ENCODE measurements at regions not wholly inside any gene's neighbourhood (a gene's known extent, or its start where the extent isn't known, plus 50 kb on each side); places are given as distances from the start of the nearest gene placed in this dataset.

DNA sequence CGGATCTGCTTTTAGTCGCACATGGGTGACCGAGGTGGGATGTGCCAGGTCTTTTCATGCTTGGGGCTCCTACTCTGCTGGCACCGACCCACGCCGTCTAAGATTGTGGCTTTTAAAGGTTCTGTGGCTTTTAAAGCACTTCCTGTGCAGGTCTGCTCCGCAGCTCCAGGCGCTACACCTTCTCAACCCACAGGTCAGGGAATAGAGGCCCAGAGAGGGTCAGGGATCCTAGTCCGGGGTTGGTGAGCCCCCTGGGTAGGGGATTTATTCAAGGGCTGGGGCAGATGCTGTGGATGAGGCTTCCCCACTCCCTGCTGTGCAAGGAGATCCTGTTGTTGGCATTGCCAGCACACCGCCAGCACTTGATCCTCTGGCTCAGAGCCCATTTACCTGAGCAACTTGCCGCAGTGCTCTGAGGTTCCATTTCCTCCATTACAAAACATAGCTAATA, 212.8 kb upstream of the RAB4A start:
- Histone ChIP-seq H3K9ac (ENCODE audit: low read length) (no peak overlapping the region), H3K4me1 (ENCODE audit: control insufficient read depth, insufficient read depth, low read length) (peaks cover 16% of the 10 kb centered on the region), H3K36me3 (ENCODE audit: control insufficient read depth, insufficient read depth, low read length) (no peaks in the 10 kb centered on the region)

GRCh38 chr1:229058729-229059128, 212.2 kb upstream of the RAB4A start:
- Histone ChIP-seq H3K27ac (ENCODE audit: low read depth, low read length) (no peak overlapping the region), H3K36me3 (ENCODE audit: control insufficient read depth, insufficient read depth, low read length) (no peaks in the 10 kb centered on the region)

More for the DNA sequence above, 212.8 kb upstream of the RAB4A start:
- Histone ChIP-seq H3K27ac (ENCODE audit: low read depth, low read length) (no peak overlapping the region), H3K9me3 (ENCODE audit: control insufficient read depth, insufficient read depth, low read depth, low read length) (no peaks in the 10 kb centered on the region), H3K27me3 (ENCODE audit: control insufficient read depth, insufficient read depth, low read length) (no peaks in the 10 kb centered on the region), H3K4me3 (ENCODE audit: low read depth, low read length) (no peak overlapping the region)

GRCh38 chr1:229059671-229060539, 211.0 kb upstream of the RAB4A start:
- Histone ChIP-seq H3K27me3 (ENCODE audit: control insufficient read depth, insufficient read depth, low read length) (no peaks in the 10 kb centered on the region), H3K27ac (ENCODE audit: low read depth, low read length) (no peak overlapping the region)

More at GRCh38 chr1:229058729-229059128, 212.2 kb upstream of the RAB4A start:
- Histone ChIP-seq H3K9me3 (ENCODE audit: control insufficient read depth, insufficient read depth, low read depth, low read length) (no peaks in the 10 kb centered on the region), H3K4me1 (ENCODE audit: control insufficient read depth, insufficient read depth, low read length) (peaks cover 16% of the 10 kb centered on the region), H3K9ac (ENCODE audit: low read length) (no peak overlapping the region), H3K27me3 (ENCODE audit: control insufficient read depth, insufficient read depth, low read length) (no peaks in the 10 kb centered on the region), H3K4me3 (ENCODE audit: low read depth, low read length) (no peak overlapping the region)

GRCh38 chr1:229062135-229062534, 208.8 kb upstream of the RAB4A start:
- no peaks in the 10 kb centered on the region for H3K9me3 ChIP-seq (ENCODE audit: control insufficient read depth, insufficient read depth, low read depth, low read length)
- H3K9ac ChIP-seq (ENCODE audit: low read length) = no peak overlapping the region
- no peak overlapping the region for H3K4me3 ChIP-seq (ENCODE audit: low read depth, low read length)
- no peaks in the 10 kb centered on the region for H3K36me3 ChIP-seq (ENCODE audit: control insufficient read depth, insufficient read depth, low read length)
- H3K27ac ChIP-seq (ENCODE audit: low read depth, low read length) = no peak overlapping the region
- no peaks in the 10 kb centered on the region for H3K27me3 ChIP-seq (ENCODE audit: control insufficient read depth, insufficient read depth, low read length)
- peaks cover 22% of the 10 kb centered on the region for H3K4me1 ChIP-seq (ENCODE audit: control insufficient read depth, insufficient read depth, low read length)

More at GRCh38 chr1:229059671-229060539, 211.0 kb upstream of the RAB4A start:
- Histone ChIP-seq H3K4me3 (ENCODE audit: low read depth, low read length) (no peak overlapping the region), H3K9me3 (ENCODE audit: control insufficient read depth, insufficient read depth, low read depth, low read length) (no peaks in the 10 kb centered on the region), H3K4me1 (ENCODE audit: control insufficient read depth, insufficient read depth, low read length) (peaks cover 22% of the 10 kb centered on the region), H3K36me3 (ENCODE audit: control insufficient read depth, insufficient read depth, low read length) (no peaks in the 10 kb centered on the region), H3K9ac (ENCODE audit: low read length) (no peak overlapping the region)

GRCh38 chr1:229063154-229063773, 207.6 kb upstream of the RAB4A start:
- no peak overlapping the region for H3K9ac ChIP-seq (ENCODE audit: low read length)
- peaks cover 21% of the 10 kb centered on the region for H3K4me1 ChIP-seq (ENCODE audit: control insufficient read depth, insufficient read depth, low read length)
- no peaks in the 10 kb centered on the region for H3K36me3 ChIP-seq (ENCODE audit: control insufficient read depth, insufficient read depth, low read length)
- no peaks in the 10 kb centered on the region for H3K9me3 ChIP-seq (ENCODE audit: control insufficient read depth, insufficient read depth, low read depth, low read length)
- H3K27me3 ChIP-seq (ENCODE audit: control insufficient read depth, insufficient read depth, low read length) = no peaks in the 10 kb centered on the region
- H3K27ac ChIP-seq (ENCODE audit: low read depth, low read length) = no peak overlapping the region
- H3K4me3 ChIP-seq (ENCODE audit: low read depth, low read length) = no peak overlapping the region

GRCh38 chr1:229064320-229065168, 206.4 kb upstream of the RAB4A start:
- Histone ChIP-seq H3K36me3 (ENCODE audit: control insufficient read depth, insufficient read depth, low read length) (no peaks in the 10 kb centered on the region), H3K9ac (ENCODE audit: low read length) (no peak overlapping the region), H3K4me1 (ENCODE audit: control insufficient read depth, insufficient read depth, low read length) (peaks cover 9% of the 10 kb centered on the region), H3K27me3 (ENCODE audit: control insufficient read depth, insufficient read depth, low read length) (no peaks in the 10 kb centered on the region), H3K27ac (ENCODE audit: low read depth, low read length) (no peak overlapping the region), H3K9me3 (ENCODE audit: control insufficient read depth, insufficient read depth, low read depth, low read length) (no peaks in the 10 kb centered on the region), H3K4me3 (ENCODE audit: low read depth, low read length) (no peak overlapping the region)

GRCh38 chr1:229065613-229066012, 205.3 kb upstream of the RAB4A start:
- Histone ChIP-seq H3K36me3 (ENCODE audit: control insufficient read depth, insufficient read depth, low read length) (no peaks in the 10 kb centered on the region), H3K27ac (ENCODE audit: low read depth, low read length) (no peak overlapping the region), H3K27me3 (ENCODE audit: control insufficient read depth, insufficient read depth, low read length) (no peaks in the 10 kb centered on the region), H3K4me1 (ENCODE audit: control insufficient read depth, insufficient read depth, low read length) (peaks cover 6% of the 10 kb centered on the region), H3K4me3 (ENCODE audit: low read depth, low read length) (no peak overlapping the region), H3K9me3 (ENCODE audit: control insufficient read depth, insufficient read depth, low read depth, low read length) (no peaks in the 10 kb centered on the region), H3K9ac (ENCODE audit: low read length) (no peak overlapping the region)

GRCh38 chr1:229066591-229066990, 204.3 kb upstream of the RAB4A start:
- no peak overlapping the region for H3K9ac ChIP-seq (ENCODE audit: low read length)

DNA sequence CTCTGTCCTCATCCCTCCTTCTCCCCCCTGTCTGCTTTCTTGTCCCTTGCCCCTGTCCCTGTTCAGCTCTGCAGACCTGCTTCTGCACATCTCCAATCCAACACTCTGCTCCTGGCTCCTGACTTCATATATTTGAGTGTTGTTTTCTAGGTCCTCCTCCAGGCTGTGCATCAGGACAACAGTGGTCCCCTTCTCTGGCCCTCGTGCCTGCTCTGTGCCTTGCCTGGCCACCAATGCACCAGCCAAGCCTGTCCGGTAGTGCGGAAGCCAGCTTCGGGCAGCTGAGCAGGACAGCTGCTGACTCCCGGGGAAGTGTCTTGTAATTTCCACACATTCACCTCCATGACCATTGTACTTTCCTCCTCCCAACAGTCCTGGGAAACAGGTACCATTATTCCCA, 203.4 kb upstream of the RAB4A start:
- no peak overlapping the region for H3K4me3 ChIP-seq (ENCODE audit: low read depth, low read length)
- H3K36me3 ChIP-seq (ENCODE audit: control insufficient read depth, insufficient read depth, low read length) = no peaks in the 10 kb centered on the region
- H3K27me3 ChIP-seq (ENCODE audit: control insufficient read depth, insufficient read depth, low read length) = no peaks in the 10 kb centered on the region
- no peak overlapping the region for H3K9ac ChIP-seq (ENCODE audit: low read length)
- H3K27ac ChIP-seq (ENCODE audit: low read depth, low read length) = no peak overlapping the region
- H3K9me3 ChIP-seq (ENCODE audit: control insufficient read depth, insufficient read depth, low read depth, low read length) = no peaks in the 10 kb centered on the region
- H3K4me1 ChIP-seq (ENCODE audit: control insufficient read depth, insufficient read depth, low read length) = peaks cover 6% of the 10 kb centered on the region

More at GRCh38 chr1:229066591-229066990, 204.3 kb upstream of the RAB4A start:
- peaks cover 6% of the 10 kb centered on the region for H3K4me1 ChIP-seq (ENCODE audit: control insufficient read depth, insufficient read depth, low read length)
- H3K27ac ChIP-seq (ENCODE audit: low read depth, low read length) = no peak overlapping the region
- no peak overlapping the region for H3K4me3 ChIP-seq (ENCODE audit: low read depth, low read length)
- H3K36me3 ChIP-seq (ENCODE audit: control insufficient read depth, insufficient read depth, low read length) = no peaks in the 10 kb centered on the region
- H3K27me3 ChIP-seq (ENCODE audit: control insufficient read depth, insufficient read depth, low read length) = no peaks in the 10 kb centered on the region
- no peaks in the 10 kb centered on the region for H3K9me3 ChIP-seq (ENCODE audit: control insufficient read depth, insufficient read depth, low read depth, low read length)

DNA sequence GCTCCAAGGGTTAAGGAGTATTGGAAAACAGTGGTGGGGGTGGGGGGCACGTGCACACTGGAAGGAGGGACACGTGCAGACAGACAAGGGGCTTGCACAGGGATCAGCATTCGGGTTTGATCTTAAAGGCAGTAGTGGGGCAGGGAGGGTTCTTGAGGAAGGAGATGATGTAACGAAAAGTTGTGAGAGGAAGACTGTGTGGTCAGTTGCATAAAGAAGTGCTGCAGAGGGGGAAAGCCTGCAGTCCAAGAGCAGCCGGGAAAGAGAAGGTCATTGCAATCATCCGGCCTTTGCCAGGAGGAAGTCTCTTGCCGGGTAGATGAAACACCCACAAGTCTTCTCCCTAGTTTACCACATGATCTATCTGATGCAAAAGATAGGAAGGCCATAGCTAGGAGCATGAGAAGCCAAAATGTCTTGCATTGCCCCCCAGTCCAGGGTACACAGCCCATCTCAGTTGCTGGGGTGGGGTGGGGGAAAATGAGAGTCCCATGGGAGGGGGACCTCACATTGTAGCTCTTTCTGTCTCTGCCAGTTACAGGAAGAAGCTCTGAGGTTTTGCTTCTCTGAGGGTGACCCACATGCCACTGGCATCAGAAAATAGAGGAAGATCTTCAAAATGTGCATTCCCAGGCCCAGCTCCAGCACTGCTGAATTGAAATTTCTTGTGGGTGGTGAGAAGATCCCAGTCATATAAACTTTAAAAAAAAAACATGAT, 202.5 kb upstream of the RAB4A start:
- Histone ChIP-seq H3K36me3 (ENCODE audit: control insufficient read depth, insufficient read depth, low read length) (no peaks in the 10 kb centered on the region), H3K27ac (ENCODE audit: low read depth, low read length) (no peak overlapping the region), H3K4me3 (ENCODE audit: low read depth, low read length) (no peak overlapping the region), H3K27me3 (ENCODE audit: control insufficient read depth, insufficient read depth, low read length) (no peaks in the 10 kb centered on the region), H3K9me3 (ENCODE audit: control insufficient read depth, insufficient read depth, low read depth, low read length) (no peaks in the 10 kb centered on the region), H3K4me1 (ENCODE audit: control insufficient read depth, insufficient read depth, low read length) (peaks cover 6% of the 10 kb centered on the region), H3K9ac (ENCODE audit: low read length) (no peak overlapping the region)

Data from HUES6 (cell line).